CD14-positive monocyte (primary cell): ENCODE measurements at regions not wholly inside any gene's neighbourhood (a gene's known extent, or its start where the extent isn't known, plus 50 kb on each side); places are given as distances from the start of the nearest gene placed in this dataset.

Experiments used
- DNase-seq, 3 donors: peaks; one replicate each; pipeline ENCODE4 v3.0.0-alpha.2; 2011 to 2022
- H2AFZ ChIP-seq: 2 replicates; pipeline ENCODE4 v1.6.0; 2012; ENCODE audit warnings: mild to moderate bottlenecking, low read depth, low read length, inconsistent platforms; ENCODE audit not compliant: insufficient read depth, poor library complexity, severe bottlenecking
- H3K27ac ChIP-seq, 2 donors: 1 replicate in 1 of 2; 2 replicates in 1 of 2; pipeline ENCODE4 v1.5.1; 2012 to 2013; ENCODE audit warnings: low read length in 2 of 2, control low read depth in 1 of 2, inconsistent platforms in 1 of 2, low read depth in 1 of 2, mild to moderate bottlenecking in 1 of 2
- H3K27me3 ChIP-seq, 2 donors: one replicate each; pipeline versions ENCODE4 v1.6.0 to v1.6.1; 2011 to 2013; ENCODE audit warnings: low read length in 2 of 2; ENCODE audit not compliant: control insufficient read depth in 2 of 2, insufficient read depth in 2 of 2
- H3K36me3 ChIP-seq, 2 donors: replicated peaks in 1 of 2; 1 replicate in 1 of 2; 2 replicates in 1 of 2; pipeline versions ENCODE4 v1.5.1 to v1.6.1; 2012 to 2013; ENCODE audit warnings: low read length in 2 of 2, control low read depth in 1 of 2, inconsistent platforms in 1 of 2, mild to moderate bottlenecking in 1 of 2; ENCODE audit not compliant: insufficient read depth in 2 of 2, control insufficient read depth in 1 of 2
- H3K4me1 ChIP-seq, 2 donors: 1 replicate in 1 of 2; 2 replicates in 1 of 2; pipeline versions ENCODE4 v1.5.1 to v1.6.1; 2012 to 2013; ENCODE audit warnings: low read length in 2 of 2, control low read depth in 1 of 2, inconsistent platforms in 1 of 2, mild to moderate bottlenecking in 1 of 2, moderate library complexity in 1 of 2; ENCODE audit not compliant: insufficient read depth in 2 of 2, control insufficient read depth in 1 of 2
- H3K4me2 ChIP-seq: replicated peaks from 2 replicates; pipeline ENCODE3; 2012; ENCODE audit warnings: low read length, moderate library complexity, mild to moderate bottlenecking; ENCODE audit not compliant: poor library complexity, severe bottlenecking; ENCODE audit errors: extremely low read depth
- H3K4me3 ChIP-seq, 3 experiments: fragments of 200-600 bp in 1 of 3; sonication (generic) in 1 of 3; replicated peaks in 1 of 3; 1 replicate in 2 of 3; 2 replicates in 1 of 3; pipeline ENCODE4 v1.5.1; 2011 to 2013; ENCODE audit warnings: low read length in 3 of 3, mild to moderate bottlenecking in 3 of 3, control low read depth in 2 of 3, low read depth in 2 of 3, inconsistent platforms in 1 of 3, moderate library complexity in 1 of 3
- H3K79me2 ChIP-seq: 2 replicates; pipeline ENCODE4 v1.6.0; 2012; ENCODE audit warnings: mild to moderate bottlenecking, control low read depth, inconsistent platforms, low read length, moderate library complexity; ENCODE audit not compliant: insufficient read depth
- H3K9ac ChIP-seq: 2 replicates; pipeline ENCODE4 v1.6.0; 2017; ENCODE audit warnings: low read length, mild to moderate bottlenecking; ENCODE audit not compliant: insufficient read depth, poor library complexity, severe bottlenecking
- H3K9me3 ChIP-seq, 2 donors: replicated peaks in 1 of 2; 1 replicate in 1 of 2; 2 replicates in 1 of 2; pipeline versions ENCODE4 v1.5.1 to v1.6.1; 2012 to 2013; ENCODE audit warnings: low read length in 2 of 2, control low read depth in 1 of 2; ENCODE audit not compliant: control insufficient read depth in 1 of 2, insufficient read depth in 1 of 2
- H4K20me1 ChIP-seq: 2 replicates; pipeline ENCODE4 v1.6.0; 2012; ENCODE audit warnings: mild to moderate bottlenecking, low read length, control low read depth, moderate library complexity; ENCODE audit not compliant: insufficient read depth
- H3K27ac Mint-ChIP-seq, 7 donors: one replicate each; pipeline ENCODE4 v1.8.0; 2020; ENCODE audit warnings: mild to moderate bottlenecking in 7 of 7, mixed read lengths in 7 of 7, moderate library complexity in 6 of 7, inconsistent platforms in 2 of 7
- H3K27me3 Mint-ChIP-seq, 3 donors: one replicate each; pipeline ENCODE4 v1.8.0; 2021 to 2022; ENCODE audit warnings: low read depth in 3 of 3, mild to moderate bottlenecking in 3 of 3, mixed read lengths in 3 of 3, moderate library complexity in 3 of 3, inconsistent platforms in 1 of 3
- H3K36me3 Mint-ChIP-seq, 2 donors: one replicate each; pipeline ENCODE4 v1.8.0; 2020; ENCODE audit warnings: mixed read lengths in 2 of 2, inconsistent platforms in 1 of 2, mild to moderate bottlenecking in 1 of 2
- H3K4me1 Mint-ChIP-seq: one replicate; pipeline ENCODE4 v1.8.0; 2020; ENCODE audit warnings: mild to moderate bottlenecking, mixed read lengths
- H3K4me3 Mint-ChIP-seq, 2 donors: one replicate each; pipeline ENCODE4 v1.8.0; 2020; ENCODE audit warnings: mild to moderate bottlenecking in 2 of 2, mixed read lengths in 2 of 2, moderate library complexity in 1 of 2
- H3K9me3 Mint-ChIP-seq, 7 donors: one replicate each; pipeline ENCODE4 v1.8.0; 2020 to 2022; ENCODE audit warnings: mixed read lengths in 7 of 7, mild to moderate bottlenecking in 6 of 7, moderate library complexity in 6 of 7, inconsistent platforms in 2 of 7
- CTCF ChIP-seq: fragments of 200-600 bp; IDR thresholded peaks from one replicate; pipeline ENCODE4 v1.8.0; 2022; ENCODE audit warnings: antibody characterized with exemption, mild to moderate bottlenecking
- WGBS: methylation state at CpG from one replicate; pipeline ENCODE4 v1.1.5; 2013; ENCODE audit warnings: missing lambda C conversion rate; ENCODE audit not compliant: insufficient coverage; 5-methylcytosine and 5-hydroxymethylcytosine counted together
- intact Hi-C, 2 donors: fragments of 100-400 bp; cut with micrococcal nuclease; formaldehyde crosslinking; loops; one replicate each; pipeline versions ENCODE4 v1.15.0 to v1.15.1; 2023

- intact Hi-C loops: no loop called here
Measured at GRCh38 chr13:84191139-84191538, 308.9 kb upstream of the SLITRK1 start.

GRCh38 chr13:84187626-84188025, 305.4 kb upstream of the SLITRK1 start:
- intact Hi-C loops: no loop called here
- H3K9me3 Mint-ChIP-seq: peaks cover 0 to 4% (median 1%) of the 10 kb centered on the region in 7 donors

More at GRCh38 chr13:84191139-84191538, 308.9 kb upstream of the SLITRK1 start:
- TF ChIP-seq CTCF: no peak
- Mint-ChIP-seq H3K9me3 (peaks cover 0 to 7% (median 5%) of the 10 kb centered on the region in 7 donors), H3K36me3 (no peaks in the 10 kb centered on the region), H3K27ac (no peak overlapping the region), H3K4me3 (no peak overlapping the region), H3K27me3 (no peaks in the 10 kb centered on the region), H3K4me1 (no peaks in the 10 kb centered on the region)
- no peaks in the 10 kb centered on the region for H3K36me3 ChIP-seq
- H3K9me3 ChIP-seq: peaks cover 1 to 3% of the 10 kb centered on the region in 2 donors
- no peak overlapping the region for H2AFZ ChIP-seq
- H4K20me1 ChIP-seq: no peaks in the 10 kb centered on the region
- no peak for DNase-seq
- H3K79me2 ChIP-seq: no peaks in the 10 kb centered on the region
- H3K27ac ChIP-seq: no peak overlapping the region
- no peaks in the 10 kb centered on the region for H3K4me1 ChIP-seq
- H3K27me3 ChIP-seq: no peaks in the 10 kb centered on the region
- H3K4me2 ChIP-seq: no peak overlapping the region
- H3K4me3 ChIP-seq: no peak overlapping the region
- 43% methylated on average over 3 of the region's 4 CpGs for WGBS
- H3K9ac ChIP-seq: no peak overlapping the region

More at GRCh38 chr13:84187626-84188025, 305.4 kb upstream of the SLITRK1 start:
- Histone ChIP-seq H3K79me2 (no peaks in the 10 kb centered on the region), H3K9ac (no peak overlapping the region), H3K36me3 (no peaks in the 10 kb centered on the region), H3K4me2 (no peak overlapping the region), H3K4me3 (no peak overlapping the region), H3K27me3 (no peaks in the 10 kb centered on the region), H3K27ac (no peak overlapping the region), H3K4me1 (no peaks in the 10 kb centered on the region), H2AFZ (no peak overlapping the region), H3K9me3 (no peaks in the 10 kb centered on the region), H4K20me1 (no peaks in the 10 kb centered on the region)
- H3K27ac Mint-ChIP-seq: no peak overlapping the region
- no peaks in the 10 kb centered on the region for H3K4me1 Mint-ChIP-seq
- no peaks in the 10 kb centered on the region for H3K27me3 Mint-ChIP-seq
- no peak for TF ChIP-seq CTCF
- no CpG with 5 or more reads among the region's 1 CpG for WGBS
- no peaks in the 10 kb centered on the region for H3K36me3 Mint-ChIP-seq
- no peak for DNase-seq
- H3K4me3 Mint-ChIP-seq: no peak overlapping the region
